ENCODE measurements at regions not wholly inside any gene's neighbourhood (a gene's known extent, or its start where the extent isn't known, plus 50 kb on each side); places are given as distances from the start of the nearest gene placed in this dataset.

DNA sequence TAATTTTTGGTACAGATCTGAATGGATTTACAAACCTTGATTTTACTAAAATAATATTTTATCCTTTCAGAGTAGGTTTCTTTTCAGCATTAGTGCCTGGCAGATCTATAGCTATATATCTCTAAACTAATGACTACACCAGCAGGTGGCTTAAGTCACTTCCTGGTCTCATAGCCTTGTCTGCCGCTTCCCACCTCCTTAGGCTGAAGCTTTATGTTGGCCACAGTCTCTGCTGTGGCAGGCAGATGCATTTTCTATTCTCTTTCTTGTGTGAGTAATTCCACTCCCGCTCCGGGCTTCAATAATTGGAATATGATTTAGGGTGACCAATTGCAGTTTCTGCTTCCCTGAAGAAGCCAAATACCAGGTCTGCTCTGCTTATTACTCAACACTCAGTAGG is 226.8 kb upstream of the HS3ST5 start:
- TF ChIP-seq, protein P1, sequence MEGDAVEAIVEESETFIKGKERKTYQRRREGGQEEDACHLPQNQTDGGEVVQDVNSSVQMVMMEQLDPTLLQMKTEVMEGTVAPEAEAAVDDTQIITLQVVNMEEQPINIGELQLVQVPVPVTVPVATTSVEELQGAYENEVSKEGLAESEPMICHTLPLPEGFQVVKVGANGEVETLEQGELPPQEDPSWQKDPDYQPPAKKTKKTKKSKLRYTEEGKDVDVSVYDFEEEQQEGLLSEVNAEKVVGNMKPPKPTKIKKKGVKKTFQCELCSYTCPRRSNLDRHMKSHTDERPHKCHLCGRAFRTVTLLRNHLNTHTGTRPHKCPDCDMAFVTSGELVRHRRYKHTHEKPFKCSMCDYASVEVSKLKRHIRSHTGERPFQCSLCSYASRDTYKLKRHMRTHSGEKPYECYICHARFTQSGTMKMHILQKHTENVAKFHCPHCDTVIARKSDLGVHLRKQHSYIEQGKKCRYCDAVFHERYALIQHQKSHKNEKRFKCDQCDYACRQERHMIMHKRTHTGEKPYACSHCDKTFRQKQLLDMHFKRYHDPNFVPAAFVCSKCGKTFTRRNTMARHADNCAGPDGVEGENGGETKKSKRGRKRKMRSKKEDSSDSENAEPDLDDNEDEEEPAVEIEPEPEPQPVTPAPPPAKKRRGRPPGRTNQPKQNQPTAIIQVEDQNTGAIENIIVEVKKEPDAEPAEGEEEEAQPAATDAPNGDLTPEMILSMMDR (IDR thresholded peaks at IDR 0.05; ENCODE audit: low read depth, low read length, poor library complexity, severe bottlenecking) = no peak
- TF ChIP-seq EZH2phosphoT487 (IDR thresholded peaks at IDR 0.05; ENCODE audit: borderline replicate concordance, low read length) = no peak
